ENCODE measurements at regions not wholly inside any gene's neighbourhood (a gene's known extent, or its start where the extent isn't known, plus 50 kb on each side); places are given as distances from the start of the nearest gene placed in this dataset.

- no peak for TF ChIP-seq RAD21 (IDR thresholded peaks at IDR 0.05; ENCODE audit: low read depth)
- TF ChIP-seq CREB1 (IDR thresholded peaks at IDR 0.05; ENCODE audit: low read depth) = no peak
- TF ChIP-seq EP300 (IDR thresholded peaks at IDR 0.05; ENCODE audit: borderline replicate concordance) = no peak
- TF ChIP-seq, protein P1, sequence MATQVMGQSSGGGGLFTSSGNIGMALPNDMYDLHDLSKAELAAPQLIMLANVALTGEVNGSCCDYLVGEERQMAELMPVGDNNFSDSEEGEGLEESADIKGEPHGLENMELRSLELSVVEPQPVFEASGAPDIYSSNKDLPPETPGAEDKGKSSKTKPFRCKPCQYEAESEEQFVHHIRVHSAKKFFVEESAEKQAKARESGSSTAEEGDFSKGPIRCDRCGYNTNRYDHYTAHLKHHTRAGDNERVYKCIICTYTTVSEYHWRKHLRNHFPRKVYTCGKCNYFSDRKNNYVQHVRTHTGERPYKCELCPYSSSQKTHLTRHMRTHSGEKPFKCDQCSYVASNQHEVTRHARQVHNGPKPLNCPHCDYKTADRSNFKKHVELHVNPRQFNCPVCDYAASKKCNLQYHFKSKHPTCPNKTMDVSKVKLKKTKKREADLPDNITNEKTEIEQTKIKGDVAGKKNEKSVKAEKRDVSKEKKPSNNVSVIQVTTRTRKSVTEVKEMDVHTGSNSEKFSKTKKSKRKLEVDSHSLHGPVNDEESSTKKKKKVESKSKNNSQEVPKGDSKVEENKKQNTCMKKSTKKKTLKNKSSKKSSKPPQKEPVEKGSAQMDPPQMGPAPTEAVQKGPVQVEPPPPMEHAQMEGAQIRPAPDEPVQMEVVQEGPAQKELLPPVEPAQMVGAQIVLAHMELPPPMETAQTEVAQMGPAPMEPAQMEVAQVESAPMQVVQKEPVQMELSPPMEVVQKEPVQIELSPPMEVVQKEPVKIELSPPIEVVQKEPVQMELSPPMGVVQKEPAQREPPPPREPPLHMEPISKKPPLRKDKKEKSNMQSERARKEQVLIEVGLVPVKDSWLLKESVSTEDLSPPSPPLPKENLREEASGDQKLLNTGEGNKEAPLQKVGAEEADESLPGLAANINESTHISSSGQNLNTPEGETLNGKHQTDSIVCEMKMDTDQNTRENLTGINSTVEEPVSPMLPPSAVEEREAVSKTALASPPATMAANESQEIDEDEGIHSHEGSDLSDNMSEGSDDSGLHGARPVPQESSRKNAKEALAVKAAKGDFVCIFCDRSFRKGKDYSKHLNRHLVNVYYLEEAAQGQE (IDR thresholded peaks at IDR 0.05; ENCODE audit: low read depth) = no peak
- no peak for TF ChIP-seq EGR1 (IDR thresholded peaks at IDR 0.05)
- TF ChIP-seq TAF1 (IDR thresholded peaks at IDR 0.05; ENCODE audit: low read depth) = no peak
- no peak for TF ChIP-seq YY1 (IDR thresholded peaks at IDR 0.05; ENCODE audit: low read depth)
- TF ChIP-seq, protein P2, sequence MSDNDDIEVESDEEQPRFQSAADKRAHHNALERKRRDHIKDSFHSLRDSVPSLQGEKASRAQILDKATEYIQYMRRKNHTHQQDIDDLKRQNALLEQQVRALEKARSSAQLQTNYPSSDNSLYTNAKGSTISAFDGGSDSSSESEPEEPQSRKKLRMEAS (IDR thresholded peaks at IDR 0.05) = no peak
- no peak for TF ChIP-seq CEBPB (IDR thresholded peaks at IDR 0.05)
- TF ChIP-seq TCF12 (IDR thresholded peaks at IDR 0.05; ENCODE audit: low read depth) = no peak
- no peak for TF ChIP-seq FOXM1 (IDR thresholded peaks at IDR 0.05; ENCODE audit: borderline replicate concordance, low read depth)
Measured at GRCh38 chr9:71223953-71224538, 102.6 kb upstream of the TRPM3 start.

All from Ishikawa (cell line).